CD1c-positive myeloid dendritic cell (primary cell): ENCODE measurements at regions not wholly inside any gene's neighbourhood (a gene's known extent, or its start where the extent isn't known, plus 50 kb on each side); places are given as distances from the start of the nearest gene placed in this dataset.

ENCODE experiments used
- DNase-seq: peaks from one replicate; pipeline ENCODE4 v3.0.0-alpha.2; 2016; ENCODE audit errors: extremely low spot score

DNA sequence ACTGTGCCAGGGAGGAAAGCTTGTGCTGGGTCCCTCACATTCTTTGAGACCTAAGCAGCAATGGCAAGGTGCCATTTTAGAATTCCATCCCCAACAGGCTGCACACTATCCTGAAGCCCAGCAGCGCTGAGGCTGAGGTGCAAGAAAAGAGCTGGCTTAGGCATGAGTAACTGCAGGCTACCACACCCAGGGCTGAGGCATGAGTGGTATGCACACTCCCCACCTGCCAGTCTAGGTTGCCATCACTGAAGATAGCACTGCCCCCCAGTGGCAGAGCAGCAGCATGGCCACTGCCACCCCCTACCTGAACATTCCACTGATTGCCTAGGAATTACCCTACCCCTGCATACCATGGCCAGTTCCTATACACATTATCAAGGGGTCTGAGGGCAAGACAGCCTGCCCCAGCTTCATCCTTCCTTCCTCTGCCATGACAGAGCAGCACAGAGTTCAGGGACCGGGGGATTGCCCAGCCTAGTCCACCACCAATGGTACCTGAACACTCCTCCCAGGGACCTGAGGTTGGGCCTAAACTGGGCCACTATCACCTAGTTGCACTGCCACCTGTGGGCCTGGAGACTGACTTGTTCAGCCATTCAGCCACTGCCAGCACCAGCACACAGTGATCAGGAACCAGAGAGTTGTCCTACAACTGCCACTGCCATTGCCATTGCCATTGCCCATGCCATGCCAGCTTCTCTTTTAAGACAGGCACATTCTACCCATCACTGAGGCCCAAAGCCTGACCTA lies 129.8 kb downstream of the SATB1 start:
- no peak for DNase-seq

DNA sequence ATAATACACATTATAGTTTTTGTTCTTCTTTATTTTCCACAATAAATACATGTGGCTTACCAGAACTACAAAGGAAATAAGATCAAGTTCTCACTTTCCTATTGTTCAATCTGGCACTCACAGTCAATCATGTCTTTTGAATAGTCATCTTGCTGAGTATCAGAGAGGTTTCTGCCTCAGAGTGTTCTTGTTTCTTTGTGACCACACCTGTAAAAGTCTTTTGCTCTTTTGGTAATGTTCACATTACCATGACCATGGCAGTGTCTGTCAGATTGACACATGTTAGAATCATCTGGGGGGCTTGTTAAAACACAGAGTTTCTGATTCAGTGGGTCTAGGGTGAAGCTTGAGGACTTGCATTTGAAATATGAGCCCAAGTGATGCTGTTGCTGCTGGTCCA lies 135.0 kb downstream of the SATB1 start:
- no peak for DNase-seq

DNA sequence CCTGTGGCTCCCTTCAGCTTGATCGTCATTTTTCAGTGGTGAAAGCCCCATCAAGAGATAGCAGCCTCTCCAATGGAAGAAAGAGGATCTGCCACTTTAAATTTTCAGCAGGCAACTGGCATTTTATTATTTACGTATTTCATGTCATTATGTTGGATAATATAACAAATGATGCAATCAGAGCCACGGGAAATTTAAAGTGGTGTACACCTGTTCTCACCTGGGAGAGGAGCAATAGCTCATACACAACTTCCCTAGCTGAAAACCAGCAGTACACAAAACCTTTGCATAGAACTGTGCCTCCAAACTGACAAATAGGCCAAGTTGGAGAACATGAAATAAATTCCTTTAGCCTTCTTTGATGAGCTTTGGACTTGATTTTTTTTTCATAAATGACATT lies 136.9 kb downstream of the SATB1 start:
- no peak for DNase-seq

DNA sequence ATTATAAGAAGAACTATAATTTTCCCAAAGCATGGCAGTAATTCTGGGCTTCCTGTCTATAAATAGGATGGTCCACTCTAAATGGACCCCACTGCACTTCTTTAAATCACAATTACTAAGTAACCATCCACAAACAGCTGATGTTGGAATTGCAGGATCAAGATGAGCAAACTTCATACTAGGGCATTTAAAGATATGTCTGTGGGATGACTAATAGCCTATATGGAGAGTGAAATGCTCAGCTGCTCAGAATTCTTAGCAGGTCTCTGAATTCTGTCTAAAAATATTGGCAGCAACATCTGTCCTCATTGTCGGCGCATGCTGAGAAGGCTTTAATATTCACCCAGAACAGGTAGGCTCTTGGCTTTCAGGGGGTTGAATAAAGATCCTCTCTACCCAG lies 140.4 kb downstream of the SATB1 start:
- DNase-seq = no peak

DNA sequence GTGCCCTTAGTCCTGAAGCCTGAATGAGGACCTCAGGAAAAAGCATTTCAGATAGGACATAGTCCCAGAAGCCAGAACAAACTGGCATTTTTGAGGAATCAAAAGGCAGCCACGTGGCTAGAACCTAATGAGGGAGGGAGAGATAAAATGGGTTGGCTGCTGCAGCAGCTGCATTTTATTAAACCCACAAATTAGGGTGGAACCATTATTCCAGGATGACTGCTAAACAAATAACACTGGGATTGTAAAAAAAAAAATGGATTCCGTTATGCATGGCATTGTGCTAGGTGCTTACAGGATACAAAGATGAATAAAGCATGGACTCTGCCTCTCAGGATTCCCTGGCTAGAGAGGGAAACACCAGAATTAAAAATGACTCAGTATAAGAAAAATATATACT lies 141.5 kb downstream of the SATB1 start:
- no peak for DNase-seq

DNA sequence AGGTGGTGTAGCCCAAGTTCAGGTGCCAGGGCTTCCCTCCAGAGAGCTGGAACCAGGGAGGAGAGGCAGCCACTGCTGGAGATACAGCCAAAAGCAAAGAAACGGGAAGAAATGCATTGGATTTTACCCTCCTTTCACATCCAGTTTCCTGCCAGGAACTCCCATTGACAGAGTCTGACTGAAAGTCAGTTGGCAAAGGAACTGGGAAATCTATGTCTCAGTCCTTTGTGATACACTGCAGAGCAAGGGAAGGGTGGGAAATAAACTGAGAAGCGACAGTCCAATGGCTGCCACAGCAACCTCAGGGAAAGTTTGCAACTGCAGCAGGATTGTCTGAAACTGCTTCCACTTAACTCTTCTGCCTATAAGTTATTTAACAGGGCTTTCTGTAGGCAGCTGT lies 142.6 kb downstream of the SATB1 start:
- no peak for DNase-seq

DNA sequence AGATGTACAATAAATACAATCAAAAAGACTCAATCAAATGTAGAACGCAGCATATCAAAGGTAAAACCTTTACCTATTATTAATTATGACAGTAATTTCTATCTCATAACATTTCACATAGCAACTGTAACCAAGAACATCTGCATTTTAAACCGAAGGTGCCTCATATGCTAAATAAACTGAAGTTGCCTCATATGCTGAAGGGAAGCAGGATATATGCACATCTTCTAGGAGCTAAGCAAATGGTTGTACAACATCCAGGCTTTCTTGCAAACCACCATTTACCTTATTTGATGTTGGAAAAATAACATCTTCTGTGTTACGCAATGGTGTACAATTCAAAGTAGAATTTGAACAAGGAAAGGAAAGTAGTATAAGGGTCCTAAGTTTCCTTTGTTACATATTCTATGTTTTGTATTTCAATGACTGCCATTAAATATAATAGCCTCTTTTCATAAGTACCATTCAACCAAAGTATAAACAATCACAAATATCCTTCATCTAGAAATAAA lies 145.9 kb downstream of the SATB1 start:
- no peak for DNase-seq

DNA sequence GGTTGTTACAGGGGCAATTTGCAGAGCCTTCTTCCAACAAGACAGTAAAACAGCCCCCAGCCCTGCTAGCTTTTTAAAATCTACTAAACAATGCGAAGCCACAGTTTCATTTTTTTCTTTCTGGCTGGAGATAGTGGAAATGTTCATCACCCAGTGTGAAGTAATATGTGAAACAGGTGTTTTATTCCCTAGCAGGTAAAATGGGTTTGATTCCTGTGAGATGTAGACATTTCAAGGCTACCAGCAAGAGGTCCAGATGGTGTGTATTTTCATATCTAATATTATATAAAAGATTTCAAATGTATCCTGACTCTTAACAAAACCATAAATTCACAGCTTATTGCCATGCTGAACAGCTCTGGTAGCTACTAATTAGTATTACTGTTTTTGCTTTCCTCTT lies 160.3 kb downstream of the SATB1 start:
- DNase-seq = no peak

DNA sequence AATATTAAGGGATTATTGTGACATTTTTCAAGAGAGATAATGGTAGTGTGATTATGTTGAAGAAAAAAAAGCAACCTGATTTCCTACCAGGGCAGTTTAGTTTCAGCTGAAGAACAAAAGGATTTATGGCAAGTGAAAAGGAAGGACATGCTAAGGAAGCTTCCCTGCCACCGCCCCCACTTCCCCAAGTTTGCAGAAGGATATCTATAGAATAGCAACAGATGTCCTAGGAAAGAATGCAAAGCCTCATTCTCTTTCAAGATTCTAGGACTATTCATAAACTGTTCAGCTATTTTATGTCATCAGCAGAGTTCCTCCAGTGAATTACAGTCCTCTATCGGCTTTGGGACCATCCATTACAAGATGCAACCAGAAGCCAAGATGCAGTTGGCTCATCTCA lies 160.8 kb downstream of the SATB1 start:
- DNase-seq = no peak

DNA sequence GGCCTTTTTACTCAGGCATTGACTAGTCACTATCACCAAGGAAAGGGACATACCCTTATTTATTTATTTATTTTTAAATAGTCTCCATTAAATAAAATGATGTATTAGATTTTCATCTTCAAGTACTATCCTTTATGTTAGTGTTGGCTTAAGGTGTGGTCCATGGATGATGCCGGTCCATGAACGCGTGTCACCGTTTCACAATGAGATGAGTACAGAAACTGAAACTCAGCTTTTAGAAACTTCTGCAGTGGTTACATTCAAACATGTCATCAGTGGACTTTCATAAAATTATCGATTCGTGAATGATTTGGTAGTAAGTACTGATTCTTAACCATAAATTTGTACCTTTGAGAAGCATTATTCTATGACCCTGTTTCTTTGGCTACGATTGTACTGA lies 166.6 kb downstream of the SATB1 start:
- no peak for DNase-seq

DNA sequence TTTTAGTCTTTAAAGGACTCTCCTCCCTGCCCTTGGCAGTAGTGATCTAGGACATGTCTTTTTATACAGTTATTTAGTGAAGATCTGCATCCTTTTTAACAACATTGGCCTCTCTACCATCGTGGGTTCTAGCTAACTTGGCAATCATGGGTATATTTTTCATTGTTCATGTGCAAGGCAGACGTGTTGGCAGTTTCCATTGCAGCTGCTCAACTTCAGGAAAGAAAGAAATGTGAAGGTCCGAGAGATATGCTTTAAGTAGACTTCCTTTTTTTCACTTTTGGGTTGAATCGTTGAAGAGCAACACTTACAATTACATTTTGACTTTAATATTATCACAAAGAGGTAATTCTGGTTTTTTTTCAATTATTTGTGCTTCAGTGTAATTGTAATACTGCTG lies 172.6 kb downstream of the SATB1 start:
- DNase-seq = no peak

DNA sequence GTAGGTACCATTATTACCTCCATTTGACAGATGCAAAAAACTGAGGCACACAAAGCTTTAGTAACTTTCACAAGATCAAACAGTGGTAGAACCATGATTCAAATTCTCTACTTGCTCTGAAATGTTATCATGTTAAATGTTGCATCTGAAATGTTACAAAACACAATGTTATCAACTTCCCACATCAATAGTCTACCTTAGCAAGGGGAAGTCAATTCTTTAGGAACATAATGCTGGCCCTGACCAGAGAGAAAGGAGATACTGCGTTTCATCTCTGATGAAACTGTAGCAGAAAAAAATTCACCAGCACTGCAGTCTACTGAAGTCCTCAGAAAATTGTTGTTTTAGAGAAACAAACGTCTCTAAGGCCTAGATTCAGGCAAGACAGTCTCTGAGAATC lies 174.1 kb downstream of the SATB1 start:
- DNase-seq = no peak

DNA sequence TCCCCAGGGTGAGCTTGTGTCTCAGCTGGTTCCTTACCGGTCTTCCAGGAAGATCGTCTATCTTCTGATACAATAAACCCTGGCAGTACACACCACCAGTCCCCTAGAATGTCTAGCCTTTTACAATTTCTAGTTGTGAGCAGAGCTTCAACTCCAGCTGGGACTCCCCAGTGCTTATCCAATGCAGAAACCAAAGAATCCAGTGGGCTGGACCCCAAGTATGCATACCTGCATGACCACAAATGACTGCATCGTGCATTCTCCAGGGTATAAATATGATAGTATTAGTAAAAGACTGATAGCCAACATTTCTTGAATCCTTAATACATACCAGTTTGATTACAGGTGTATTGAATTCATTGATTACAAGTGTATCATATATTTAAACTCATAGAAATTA lies 176.0 kb downstream of the SATB1 start:
- DNase-seq = no peak

DNA sequence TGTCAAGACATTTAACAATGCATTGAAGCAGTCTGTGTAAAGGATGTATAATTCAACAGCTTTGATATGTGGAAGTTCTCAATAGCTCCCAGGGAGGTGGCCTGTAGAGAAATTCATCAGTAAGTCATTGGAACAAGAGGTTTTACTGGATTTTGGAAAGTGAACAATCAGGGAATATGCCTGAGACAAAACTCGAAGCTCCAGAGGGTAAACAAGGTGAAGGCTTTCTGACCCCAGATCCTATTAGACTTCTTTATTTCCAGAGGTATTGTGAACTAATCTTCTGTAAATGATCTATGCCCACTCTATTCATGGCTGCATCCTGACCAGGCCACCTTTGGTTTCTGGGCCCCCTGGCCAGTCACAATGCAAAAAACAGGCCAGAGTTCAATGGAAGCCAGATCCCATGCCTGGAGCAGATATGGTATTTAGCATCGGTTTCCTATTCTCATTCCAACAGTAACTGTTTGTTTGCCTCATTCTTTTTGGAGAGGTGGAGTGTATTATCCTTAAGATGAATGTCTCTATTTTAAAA lies 177.3 kb downstream of the SATB1 start:
- DNase-seq = no peak

DNA sequence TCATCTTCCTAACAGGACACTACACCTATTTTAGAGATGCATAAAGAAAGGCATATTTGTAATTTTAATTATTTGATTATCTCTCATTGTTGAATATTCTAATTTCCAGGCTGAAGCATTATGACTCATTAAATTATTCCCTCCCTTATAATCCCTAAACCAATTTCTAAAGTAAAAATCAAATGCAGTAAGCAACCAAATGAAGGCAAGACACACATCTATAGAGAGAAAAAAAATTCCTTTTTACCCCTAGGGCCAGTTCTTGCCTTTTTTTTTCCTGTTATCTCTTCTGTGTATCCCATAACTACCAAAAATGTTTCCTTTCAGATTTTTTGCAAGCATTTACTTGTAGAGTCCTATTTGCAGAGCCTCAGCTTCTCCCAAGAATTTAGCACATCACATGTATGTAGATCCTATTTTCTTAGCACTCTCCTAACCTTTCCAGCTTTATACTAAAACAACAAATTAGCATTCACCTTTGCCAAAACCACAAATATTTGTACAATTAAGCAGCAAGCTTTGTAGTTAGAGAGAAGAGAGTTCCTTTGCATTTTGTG lies 177.9 kb downstream of the SATB1 start:
- no peak for DNase-seq

DNA sequence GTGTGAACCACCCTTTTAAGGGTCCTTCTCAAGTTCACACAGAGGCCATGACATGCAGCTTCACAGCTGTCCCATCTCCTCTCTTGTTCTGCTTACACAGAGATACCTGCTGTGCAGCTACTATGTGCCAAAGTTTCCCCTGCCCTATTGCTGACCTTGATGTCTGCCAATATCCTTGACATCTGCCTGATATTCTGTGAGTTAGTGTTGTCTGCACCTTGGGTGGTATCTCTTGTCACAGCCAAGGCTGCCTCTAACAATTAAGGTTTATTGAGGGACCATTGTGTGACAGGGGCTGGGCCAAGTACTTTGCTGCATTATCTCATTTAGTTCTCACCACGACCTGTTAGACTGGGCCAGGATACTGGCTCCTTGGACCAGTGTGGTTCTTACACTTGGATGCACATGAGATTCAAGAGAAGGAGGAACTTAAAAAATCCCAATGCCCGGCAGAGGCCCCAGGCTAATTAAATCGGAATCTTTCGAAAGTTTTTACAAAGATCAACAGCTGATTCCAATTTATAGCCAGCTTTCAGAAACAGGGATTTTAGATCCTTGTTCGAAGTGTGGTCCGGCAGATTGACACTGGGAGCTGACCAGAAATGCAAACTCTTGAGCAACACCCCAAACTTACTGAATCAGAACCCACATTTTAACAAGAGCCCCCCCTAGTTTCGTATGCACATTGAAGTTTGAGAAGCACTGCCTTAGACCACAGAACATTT lies 178.6 kb downstream of the SATB1 start:
- no peak for DNase-seq

DNA sequence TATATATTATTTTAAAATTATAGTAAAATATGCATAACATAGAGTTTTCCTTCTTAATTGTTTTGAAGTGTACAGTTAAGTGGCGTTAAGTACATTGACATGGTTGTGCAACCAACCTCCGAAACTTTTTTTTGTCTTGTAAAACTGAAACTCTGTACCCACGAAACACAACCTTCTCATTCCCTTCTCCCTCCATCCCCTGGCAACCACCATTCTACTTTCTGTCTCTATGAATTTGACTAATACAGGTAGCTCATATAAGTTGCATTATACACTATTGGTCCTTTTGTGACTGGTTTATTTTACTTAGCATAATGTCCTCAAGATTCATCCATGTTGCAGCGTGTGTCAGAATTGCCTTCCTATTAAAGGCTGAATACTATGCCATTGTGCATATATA lies 179.4 kb downstream of the SATB1 start:
- no peak for DNase-seq

DNA sequence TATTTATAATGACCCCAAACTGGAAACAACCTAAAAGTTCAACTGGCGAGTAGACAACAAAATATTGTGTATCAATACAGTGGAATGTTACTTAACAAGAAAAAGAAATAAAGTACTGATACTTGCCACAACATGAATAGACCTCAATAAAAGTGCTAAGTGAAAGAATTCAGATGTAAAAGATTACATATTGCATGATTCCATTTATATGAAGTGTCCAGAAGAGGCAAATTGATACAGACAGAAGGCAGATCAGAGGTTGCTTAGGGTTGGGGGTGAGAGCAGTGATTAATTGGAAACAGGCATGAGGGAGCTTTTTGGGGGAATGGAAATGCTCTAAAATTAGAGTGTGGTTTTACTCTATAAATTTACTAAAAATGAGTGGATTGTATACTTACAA lies 183.3 kb downstream of the SATB1 start:
- no peak for DNase-seq

DNA sequence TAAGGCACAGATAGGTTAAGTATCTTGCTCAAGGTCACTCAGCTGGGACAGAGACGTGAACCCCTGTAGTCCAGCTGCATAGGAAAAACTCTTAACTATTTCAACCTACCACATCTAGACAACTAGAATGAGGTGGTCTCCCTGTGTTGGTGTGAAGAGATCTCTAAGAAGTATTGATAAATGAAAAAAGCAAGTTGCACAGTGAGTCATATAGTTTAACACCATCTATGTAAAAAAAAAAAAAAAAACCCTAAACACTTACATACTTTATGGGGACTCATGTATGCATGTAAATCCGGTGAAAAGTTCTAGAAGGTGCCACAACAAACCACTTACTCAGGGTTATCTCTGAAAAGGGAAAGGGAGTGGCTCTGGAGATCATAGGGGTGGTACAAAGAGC lies 185.5 kb downstream of the SATB1 start:
- DNase-seq = no peak

DNA sequence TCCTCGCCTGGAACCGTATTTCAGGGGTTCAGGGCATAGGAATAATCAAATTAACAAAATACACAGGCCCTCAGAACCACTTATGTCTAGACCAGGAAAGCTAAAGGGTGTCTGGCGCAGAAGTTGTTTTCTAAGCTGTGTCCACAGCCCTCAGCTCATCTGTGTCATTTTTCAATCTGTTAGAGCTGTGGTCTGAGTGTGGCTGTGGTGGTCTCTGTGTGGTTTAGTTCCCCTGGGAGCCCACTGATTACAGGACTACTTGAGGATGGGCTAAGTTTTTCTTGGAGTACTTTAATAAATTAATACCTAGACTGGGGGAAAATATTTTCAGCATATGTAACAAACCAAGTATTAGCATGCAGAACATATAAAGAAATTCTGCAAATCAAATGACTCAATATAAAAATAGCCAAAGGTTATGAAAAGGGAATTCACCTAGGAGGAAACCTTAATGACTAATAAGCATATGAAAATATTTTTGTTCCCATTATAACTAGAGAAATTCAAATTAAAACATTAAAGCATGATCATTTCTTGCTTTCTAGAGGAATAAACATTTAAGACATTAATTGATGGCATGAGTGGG lies 186.3 kb downstream of the SATB1 start:
- no peak for DNase-seq

DNA sequence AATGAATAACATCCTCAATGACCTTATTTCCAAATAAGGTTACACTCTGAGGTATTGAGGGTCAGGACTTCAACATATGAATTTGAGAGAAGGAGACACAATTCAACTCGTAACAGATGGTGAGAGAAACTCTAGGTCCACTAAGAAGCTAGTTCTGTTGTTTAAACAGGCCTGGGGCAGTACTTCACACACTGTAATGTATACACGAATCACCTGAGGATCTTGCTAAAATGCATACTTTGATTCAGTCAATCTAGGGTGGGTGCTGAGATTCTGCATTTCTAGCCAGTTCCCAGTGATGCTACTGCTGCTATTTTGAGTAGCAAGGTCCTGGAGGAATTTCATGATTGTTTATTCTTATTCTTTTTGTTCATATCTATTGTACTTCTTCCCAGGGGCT lies 186.8 kb downstream of the SATB1 start:
- no peak for DNase-seq

DNA sequence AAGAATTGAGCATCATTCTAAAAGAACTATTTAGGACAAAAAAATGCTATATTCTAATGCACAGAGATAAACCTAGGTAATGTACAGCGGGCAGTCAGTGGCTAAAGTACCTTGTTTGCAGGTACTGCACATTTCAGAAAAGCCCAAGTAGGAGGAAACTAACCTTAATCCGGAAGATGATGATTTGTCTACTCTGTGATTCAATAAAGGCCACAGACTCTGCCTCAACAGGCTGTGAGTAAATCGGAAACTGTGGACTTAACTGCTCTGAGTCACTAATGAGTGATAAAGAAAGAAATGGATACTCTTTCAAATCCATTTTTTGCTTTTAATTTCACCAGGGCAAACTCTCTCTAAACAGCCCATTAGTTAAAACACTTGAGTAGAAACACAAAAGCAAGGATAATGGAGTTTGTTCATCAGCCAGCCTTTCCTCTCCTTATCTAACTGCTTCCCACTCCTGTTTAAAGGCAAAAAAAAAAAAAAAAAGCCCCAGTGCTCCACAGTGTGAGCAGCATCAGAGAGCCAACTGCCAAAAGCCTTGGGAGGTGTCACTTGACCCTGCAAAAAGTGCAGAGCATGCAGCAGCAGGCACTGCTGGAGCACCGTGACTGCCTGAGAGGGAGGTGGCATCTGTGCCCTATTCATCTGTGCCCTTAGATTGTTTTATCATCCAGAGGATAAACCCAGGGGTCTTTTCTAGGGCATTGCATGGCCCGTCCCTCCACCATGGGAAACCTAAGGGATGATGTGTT lies 187.7 kb downstream of the SATB1 start:
- DNase-seq = no peak
